GM12892 (cell line): ENCODE measurements at regions not wholly inside any gene's neighbourhood (a gene's known extent, or its start where the extent isn't known, plus 50 kb on each side); places are given as distances from the start of the nearest gene placed in this dataset.

ENCODE experiments used
- POLR2A ChIP-seq: IDR thresholded peaks from 2 replicates; pipeline ENCODE4 v1.6.1; 2011; ENCODE audit warnings: low read depth, low read length, control low read depth
- POLR2AphosphoS5 ChIP-seq: IDR thresholded peaks from 2 replicates; pipeline ENCODE4 v1.6.1; 2011; ENCODE audit warnings: low read depth, low read length, control low read depth

DNA sequence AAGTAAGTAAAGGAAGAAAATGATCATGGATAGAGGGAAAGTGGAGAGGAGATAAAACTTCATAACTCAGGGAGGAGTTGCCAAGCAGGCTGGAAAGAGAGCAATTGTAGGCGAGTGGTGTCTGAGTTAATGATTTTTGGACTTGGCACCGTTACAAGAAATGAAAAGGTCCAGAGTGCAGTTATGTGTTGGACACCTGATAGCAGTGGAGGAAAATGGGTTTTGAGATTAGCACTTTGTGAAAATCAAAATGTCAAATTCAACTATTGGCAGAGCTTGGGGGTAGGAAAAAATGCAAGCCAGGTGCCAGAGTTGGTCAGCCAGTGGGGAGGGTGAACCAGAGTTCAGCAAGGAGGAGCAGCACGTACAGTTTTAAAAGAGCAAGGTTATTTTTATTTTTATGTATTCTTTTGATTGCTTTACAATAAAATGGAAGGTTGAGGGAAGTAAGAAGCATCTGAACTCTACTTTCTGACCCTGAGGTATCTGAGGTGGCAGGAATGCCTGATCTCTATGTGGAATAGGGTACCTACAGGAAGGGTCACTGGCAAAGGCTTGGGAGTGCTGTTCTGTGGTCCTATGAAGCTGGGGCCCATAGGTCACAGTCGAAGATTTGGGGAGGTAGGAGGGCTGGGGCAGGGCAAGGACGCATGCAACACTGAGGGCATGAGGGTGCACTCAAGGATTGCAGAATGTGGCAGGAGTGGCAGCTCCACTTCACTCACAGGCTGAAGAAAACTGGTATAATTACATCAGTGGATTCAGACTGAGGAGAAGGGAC, 127.5 kb downstream of the CD8B2 start:
- TF ChIP-seq POLR2A = no peak
- no peak for TF ChIP-seq POLR2AphosphoS5
